ENCODE measurements at regions not wholly inside any gene's neighbourhood (a gene's known extent, or its start where the extent isn't known, plus 50 kb on each side); places are given as distances from the start of the nearest gene placed in this dataset.

DNA sequence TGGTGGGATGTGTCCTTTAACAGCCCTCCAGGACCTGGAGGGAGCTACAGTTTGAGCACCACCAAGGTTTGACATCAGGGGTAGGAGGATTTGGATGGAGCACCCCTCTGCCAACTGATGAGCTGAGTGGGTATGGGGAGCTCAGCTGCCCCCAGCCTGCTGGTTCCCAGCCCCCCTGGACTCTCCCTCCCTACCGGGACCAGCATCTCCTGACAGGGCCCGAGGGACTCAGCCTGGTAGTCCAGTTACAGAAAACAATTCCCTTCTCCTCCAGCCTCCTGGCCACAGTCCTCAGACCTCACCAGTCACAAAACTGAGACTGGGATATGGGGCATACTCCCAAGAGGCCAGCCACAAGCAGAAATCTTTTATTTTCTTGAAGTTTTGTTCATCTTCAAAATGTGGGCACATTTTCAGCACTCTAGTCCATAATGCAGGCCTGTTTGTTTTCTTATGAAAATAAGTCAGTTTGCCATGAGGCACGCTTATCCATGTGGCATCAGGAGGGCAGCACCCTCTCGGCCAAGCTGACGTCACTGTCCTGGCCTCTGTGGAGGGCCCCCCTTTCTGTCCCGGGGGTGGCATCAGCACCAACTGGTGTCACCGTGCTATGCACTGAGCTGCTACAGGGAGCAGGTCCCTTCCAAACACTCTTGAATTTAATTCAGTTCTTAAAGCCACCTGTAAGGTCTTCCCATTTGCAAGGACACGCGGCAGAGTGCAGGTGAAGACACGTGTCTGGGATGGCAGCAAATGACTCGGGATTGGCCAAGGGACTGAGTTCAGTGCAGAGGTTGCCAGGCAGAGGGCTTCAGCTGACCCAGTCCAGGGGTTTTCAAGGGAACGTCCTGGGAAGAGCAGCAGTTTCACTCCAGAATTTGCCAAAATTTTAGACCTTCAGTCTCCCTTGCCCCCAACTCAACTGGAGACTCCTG lies 187.6 kb downstream of the GADD45G start:
- no peak for DNase-seq (ENCODE audit: low read depth in 3 of 3)

DNA sequence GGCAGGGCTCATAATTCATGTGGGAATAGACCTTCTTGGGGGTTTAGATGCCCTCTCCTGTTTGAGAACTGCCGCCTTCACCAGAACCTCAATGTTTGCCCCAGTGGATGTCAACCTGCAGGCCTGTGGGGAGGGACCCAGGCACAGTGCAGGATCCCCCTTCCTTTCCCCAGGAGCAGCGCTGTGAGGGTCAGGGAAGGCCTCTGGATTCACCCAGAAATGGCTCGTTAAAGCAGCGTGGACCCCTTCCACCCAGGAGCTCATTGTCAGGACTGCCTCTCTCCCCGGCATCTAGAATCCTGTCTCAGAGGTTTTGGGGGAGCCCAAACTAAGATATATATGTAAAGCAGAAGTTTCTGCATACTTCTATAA lies 188.3 kb downstream of the GADD45G start:
- no peak for DNase-seq (ENCODE audit: low read depth in 3 of 3)

GRCh38 chr9:89793551-89793950 lies 188.7 kb downstream of the GADD45G start:
- DNase-seq (ENCODE audit: low read depth in 3 of 3), result no peak

GRCh38 chr9:89794918-89795317 lies 190.1 kb downstream of the GADD45G start:
- no peak for DNase-seq (ENCODE audit: low read depth in 3 of 3)

- no peak for DNase-seq (ENCODE audit: low read depth in 3 of 3)
Observed at GRCh38 chr9:89795538-89796195, 190.9 kb downstream of the GADD45G start.

- DNase-seq (ENCODE audit: low read depth in 3 of 3), result no peak
Observed at GRCh38 chr9:89796606-89797005, 191.8 kb downstream of the GADD45G start.

DNA sequence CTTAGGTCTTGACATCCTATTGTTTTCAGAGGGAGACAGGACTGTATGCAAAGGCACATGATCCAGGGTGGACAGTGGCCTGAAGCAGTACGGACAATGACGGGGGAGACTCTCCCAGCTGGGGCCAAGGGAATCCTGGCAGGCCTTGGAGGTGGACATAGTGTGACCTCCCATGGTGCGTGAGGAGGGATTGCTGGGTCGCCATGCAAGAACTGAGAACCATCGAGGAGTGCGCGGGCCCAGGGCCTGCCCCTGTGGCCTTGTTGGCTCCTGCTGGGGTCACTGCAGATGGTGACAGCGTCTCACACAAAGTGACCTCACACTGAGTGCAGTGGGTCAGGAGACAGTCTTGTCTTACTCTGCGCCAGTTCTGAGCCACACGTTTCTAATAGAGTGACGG lies 192.4 kb downstream of the GADD45G start:
- no peak for DNase-seq (ENCODE audit: low read depth in 3 of 3)

DNA sequence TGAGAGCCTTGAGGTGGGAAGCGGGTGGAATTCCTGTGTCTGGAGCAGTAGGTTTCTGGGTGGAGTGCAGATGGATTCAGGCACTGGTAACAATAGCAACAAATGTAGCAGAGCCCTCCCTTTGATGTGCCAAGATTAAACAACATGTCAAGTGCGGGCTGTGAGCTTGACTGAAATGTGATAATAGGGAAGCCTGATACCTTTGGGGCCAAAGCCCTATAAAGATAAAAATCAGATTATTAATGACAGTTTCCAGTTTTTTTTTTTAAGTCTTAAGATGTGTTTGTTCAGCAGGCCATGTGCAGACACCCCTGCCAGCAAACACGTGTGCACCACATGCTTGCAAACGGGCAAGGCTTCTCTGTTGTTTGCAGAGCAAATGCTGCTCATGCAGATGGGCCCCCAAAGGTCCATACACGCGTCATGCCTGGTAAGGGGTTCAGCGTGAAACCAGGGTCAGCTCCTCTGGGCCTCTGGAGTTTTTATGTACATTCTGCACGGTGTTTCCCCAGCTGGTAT lies 193.2 kb downstream of the GADD45G start:
- no peak for DNase-seq (ENCODE audit: low read depth in 3 of 3)

- no peak for DNase-seq (ENCODE audit: low read depth in 3 of 3)
Observed at GRCh38 chr9:89798547-89799120, 193.8 kb downstream of the GADD45G start.

DNA sequence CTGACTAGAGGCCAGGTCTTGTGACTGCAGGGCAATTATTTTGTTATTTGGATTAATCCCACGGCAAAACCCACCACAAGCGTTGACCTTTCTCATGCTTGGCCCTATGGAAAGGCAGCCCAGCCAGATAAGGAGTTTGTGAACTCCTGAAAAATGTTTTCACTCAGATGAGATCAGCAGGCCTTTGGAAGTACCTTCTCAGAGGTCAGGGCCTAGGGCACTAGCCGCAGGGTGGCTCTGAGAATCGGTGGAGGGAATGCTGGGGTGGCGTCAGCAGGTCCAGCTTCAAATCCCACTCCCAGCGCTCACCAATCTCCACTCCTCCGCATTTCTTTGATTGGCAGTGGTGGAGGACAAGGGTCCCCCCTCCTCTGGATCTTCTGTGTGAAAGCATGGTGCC lies 194.4 kb downstream of the GADD45G start:
- no peak for DNase-seq (ENCODE audit: low read depth in 3 of 3)

GRCh38 chr9:89799766-89800165 lies 195.0 kb downstream of the GADD45G start:
- DNase-seq (ENCODE audit: low read depth in 3 of 3), result no peak

DNA sequence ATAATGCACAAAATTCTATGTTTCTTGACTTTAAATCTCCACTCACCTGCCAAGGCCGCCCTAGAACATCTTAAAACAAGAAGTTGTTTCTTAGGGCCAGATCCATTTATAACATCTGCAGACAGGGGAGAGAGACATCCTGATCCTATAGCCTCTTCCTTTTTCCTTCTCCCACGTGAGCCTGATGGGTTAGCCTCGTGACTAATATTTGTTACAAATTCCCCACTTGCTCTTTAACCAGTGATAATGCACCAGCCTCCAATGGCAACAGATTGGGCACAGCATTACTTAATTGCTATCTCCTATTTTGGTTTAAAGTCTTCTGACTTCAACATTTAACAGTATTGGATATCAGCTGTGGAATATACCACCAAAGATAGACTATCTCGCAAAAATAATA lies 196.5 kb downstream of the GADD45G start:
- DNase-seq (ENCODE audit: low read depth in 3 of 3), result no peak

DNA sequence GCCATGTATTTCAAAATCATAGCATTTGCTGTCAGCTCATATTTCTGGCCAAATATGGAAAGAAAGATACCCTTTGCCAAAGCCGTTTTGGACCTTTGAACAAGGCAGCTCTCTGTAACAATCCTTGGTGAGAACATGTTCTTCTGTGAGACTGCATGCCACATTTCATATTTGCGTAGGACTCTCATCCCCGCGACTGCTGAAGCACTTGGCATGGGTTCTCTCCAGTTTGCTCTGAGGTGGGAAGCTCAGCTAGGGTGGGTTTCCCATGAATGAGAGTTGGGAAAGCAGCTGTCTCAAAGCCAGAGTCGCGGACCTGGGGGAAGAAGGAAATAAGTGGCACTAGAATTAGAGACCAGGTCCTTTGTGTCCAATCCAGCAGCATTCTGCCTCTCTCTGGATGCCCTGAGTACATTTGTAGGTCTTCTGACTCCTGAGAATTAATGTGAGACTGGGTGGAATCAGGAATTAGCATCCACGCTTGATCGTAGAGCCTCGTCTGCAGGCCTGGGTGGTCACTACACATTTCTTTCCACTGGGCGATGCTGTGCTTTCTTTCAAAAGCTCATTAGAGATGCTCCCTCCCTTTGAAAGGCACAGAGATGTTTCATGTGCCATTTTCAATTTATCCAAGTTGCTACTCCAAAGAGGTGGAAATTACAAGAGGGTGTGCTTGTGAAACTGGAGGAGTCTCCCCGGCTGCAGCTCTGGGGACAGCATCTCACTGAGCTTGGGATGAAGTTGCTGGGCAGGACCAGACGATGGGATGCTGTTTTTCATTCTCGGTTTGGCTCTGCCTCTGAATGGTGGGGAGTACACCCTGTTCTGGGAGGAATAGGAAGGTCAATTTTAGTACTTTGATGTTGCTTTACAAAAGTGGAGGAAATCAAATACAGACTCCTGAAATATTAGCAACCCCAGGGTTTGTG lies 197.2 kb downstream of the GADD45G start:
- DNase-seq (ENCODE audit: low read depth in 3 of 3), result no peak

DNA sequence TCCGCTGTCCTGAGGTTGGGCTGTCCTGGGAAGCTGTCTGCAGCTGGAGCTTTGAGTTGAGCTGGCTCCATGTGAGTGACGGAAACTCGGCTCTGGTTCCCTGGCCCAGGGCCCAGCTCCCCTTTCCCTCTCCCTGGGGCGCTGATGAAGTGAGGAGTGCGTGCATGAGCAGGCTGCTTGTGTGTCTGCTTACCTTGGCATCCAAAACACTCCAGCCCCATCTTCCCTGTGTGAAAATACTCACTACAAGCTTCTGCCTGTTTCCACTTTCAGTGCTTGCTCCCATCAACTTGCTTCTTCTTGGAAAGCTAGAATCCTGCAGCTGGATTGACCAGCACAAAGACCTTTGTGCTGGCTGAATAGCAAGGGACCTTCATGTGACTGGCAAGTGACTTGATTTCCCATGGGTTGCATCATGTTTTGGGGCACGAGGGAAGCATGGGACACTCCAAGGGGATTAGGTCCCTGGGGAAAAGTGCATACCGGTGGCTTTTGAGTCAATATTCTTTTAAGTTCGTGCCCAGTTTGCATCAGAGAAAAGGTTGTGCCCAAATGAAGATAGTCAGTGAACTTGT lies 198.1 kb downstream of the GADD45G start:
- no peak for DNase-seq (ENCODE audit: low read depth in 3 of 3)

DNA sequence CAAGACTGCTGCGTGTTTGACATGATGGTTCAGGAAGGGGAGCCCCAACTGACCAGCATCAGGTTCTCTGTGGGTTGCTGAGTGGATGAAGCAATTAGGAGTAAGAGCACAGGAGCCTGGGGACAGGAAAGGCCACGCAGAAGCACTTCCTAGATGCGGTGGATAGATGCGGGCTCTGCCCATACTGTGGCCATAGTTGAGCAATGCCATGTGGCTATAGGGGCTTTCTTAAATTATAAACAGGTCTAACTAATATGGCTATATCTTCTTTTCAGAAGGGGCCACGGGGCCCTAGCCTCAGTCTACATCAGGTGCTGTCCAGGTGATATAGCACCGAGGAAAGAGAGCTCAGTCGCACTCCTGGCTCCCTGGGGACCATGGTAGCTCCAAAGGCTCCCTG lies 198.6 kb downstream of the GADD45G start:
- no peak for DNase-seq (ENCODE audit: low read depth in 3 of 3)

GRCh38 chr9:89804766-89805531 lies 200.1 kb downstream of the GADD45G start:
- DNase-seq (ENCODE audit: low read depth in 3 of 3), result no peak

GRCh38 chr9:89805571-89806292 lies 200.9 kb downstream of the GADD45G start:
- DNase-seq (ENCODE audit: low read depth in 3 of 3), result no peak

DNA sequence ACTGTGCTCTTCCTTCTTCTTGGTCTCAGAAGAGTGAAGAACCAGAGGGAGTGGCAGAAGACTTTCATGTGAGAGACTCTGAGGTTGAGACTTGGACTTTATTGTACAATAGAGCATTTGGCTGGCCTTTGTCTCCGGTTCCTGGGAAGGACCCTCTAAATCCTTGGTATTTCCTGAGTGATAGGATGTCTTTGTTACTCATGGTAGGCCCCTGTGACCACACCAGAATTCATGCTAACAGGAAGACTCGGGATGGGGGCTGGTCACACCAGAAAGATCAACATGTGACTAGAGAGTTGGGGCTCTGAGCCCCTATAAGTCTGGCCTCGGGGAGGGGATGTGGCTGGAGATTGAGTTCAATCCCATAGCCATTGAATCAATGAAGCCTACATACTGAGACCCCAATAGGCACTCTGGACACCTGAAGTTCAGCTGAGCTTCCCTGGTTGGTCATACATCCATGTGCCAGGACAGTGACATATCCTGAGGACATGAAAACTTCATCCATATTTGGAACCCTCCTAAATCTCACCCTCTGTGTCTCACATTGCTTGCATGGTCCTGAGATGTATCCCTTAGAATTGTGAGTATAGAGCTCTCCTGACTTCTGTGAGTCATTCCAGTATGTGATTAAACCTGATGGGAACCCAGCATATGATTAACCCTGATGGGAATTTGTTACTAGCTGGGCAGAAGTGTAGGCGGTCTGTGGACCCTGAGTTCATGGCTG lies 201.7 kb downstream of the GADD45G start:
- no peak for DNase-seq (ENCODE audit: low read depth in 3 of 3)

DNA sequence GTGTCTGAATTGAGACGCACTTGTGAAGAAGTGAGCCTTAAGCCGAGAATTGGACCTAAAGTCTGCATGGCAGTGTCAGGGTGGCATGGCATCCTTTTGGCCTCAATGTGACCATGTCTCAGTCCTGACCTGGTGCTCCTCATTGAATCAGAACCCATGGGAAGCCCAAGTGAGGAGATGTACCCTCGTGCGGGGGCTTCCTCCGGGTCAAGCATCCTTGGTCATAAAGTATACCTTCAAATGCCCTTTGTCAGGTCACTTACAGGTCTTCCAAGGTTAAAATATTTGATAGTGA lies 202.2 kb downstream of the GADD45G start:
- DNase-seq (ENCODE audit: low read depth in 3 of 3), result no peak
